ENCODE measurements at regions not wholly inside any gene's neighbourhood (a gene's known extent, or its start where the extent isn't known, plus 50 kb on each side); places are given as distances from the start of the nearest gene placed in this dataset.

GRCh38 chr4:1553365-1553764, 130.7 kb downstream of the FAM53A start:
- H3K27me3 ChIP-seq (ENCODE audit: insufficient read depth, poor library complexity, severe bottlenecking) = peaks cover 12% of the 10 kb centered on the region
- TF ChIP-seq SPI1 (IDR thresholded peaks at IDR 0.05; ENCODE audit: borderline replicate concordance, low read depth) (no peak), POLR2AphosphoS5 (IDR thresholded peaks at IDR 0.05; ENCODE audit: low read depth) (no peak), GABPA (IDR thresholded peaks at IDR 0.05; ENCODE audit: low read depth) (no peak)
- TF ChIP-seq, protein P1, sequence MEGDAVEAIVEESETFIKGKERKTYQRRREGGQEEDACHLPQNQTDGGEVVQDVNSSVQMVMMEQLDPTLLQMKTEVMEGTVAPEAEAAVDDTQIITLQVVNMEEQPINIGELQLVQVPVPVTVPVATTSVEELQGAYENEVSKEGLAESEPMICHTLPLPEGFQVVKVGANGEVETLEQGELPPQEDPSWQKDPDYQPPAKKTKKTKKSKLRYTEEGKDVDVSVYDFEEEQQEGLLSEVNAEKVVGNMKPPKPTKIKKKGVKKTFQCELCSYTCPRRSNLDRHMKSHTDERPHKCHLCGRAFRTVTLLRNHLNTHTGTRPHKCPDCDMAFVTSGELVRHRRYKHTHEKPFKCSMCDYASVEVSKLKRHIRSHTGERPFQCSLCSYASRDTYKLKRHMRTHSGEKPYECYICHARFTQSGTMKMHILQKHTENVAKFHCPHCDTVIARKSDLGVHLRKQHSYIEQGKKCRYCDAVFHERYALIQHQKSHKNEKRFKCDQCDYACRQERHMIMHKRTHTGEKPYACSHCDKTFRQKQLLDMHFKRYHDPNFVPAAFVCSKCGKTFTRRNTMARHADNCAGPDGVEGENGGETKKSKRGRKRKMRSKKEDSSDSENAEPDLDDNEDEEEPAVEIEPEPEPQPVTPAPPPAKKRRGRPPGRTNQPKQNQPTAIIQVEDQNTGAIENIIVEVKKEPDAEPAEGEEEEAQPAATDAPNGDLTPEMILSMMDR (IDR thresholded peaks at IDR 0.05; ENCODE audit: insufficient read depth, low read length) = no peak
- TF ChIP-seq, protein P2, sequence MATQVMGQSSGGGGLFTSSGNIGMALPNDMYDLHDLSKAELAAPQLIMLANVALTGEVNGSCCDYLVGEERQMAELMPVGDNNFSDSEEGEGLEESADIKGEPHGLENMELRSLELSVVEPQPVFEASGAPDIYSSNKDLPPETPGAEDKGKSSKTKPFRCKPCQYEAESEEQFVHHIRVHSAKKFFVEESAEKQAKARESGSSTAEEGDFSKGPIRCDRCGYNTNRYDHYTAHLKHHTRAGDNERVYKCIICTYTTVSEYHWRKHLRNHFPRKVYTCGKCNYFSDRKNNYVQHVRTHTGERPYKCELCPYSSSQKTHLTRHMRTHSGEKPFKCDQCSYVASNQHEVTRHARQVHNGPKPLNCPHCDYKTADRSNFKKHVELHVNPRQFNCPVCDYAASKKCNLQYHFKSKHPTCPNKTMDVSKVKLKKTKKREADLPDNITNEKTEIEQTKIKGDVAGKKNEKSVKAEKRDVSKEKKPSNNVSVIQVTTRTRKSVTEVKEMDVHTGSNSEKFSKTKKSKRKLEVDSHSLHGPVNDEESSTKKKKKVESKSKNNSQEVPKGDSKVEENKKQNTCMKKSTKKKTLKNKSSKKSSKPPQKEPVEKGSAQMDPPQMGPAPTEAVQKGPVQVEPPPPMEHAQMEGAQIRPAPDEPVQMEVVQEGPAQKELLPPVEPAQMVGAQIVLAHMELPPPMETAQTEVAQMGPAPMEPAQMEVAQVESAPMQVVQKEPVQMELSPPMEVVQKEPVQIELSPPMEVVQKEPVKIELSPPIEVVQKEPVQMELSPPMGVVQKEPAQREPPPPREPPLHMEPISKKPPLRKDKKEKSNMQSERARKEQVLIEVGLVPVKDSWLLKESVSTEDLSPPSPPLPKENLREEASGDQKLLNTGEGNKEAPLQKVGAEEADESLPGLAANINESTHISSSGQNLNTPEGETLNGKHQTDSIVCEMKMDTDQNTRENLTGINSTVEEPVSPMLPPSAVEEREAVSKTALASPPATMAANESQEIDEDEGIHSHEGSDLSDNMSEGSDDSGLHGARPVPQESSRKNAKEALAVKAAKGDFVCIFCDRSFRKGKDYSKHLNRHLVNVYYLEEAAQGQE (IDR thresholded peaks at IDR 0.05; ENCODE audit: insufficient replicate concordance, low read depth) = no peak
- no peak overlapping the region for H3K4me3 ChIP-seq (replicated peaks; ENCODE audit: insufficient read depth, low read length)
- DNase-seq (ENCODE audit: low read depth in 1 of 2, low spot score in 1 of 2) = no peak
- H3K27ac ChIP-seq (replicated peaks) = no peak overlapping the region

DNA sequence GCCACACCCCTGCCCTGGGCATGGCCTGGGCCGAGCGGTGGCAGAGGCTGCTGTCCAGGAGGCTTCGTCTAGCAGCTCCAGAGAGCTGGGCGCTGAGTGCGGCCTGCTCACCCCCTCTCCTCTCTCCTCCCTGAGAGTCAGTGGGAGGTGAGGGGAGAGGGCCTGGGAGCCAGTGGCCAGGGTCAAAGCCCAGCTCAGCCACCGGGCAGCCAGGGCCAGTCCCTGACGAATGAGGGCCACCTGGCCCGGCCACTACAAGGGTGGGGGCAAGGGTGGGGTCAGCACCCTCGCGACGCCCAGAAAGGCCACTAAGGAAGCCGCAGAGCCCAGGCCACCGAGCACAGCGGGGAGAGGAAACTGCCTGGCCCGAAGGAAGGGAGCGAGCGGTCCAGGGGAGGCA, 131.7 kb downstream of the FAM53A start:
- H3K27me3 ChIP-seq (ENCODE audit: insufficient read depth, poor library complexity, severe bottlenecking) = peaks cover 12% of the 10 kb centered on the region
- no peak for DNase-seq (ENCODE audit: low read depth in 1 of 2, low spot score in 1 of 2)
- no peak overlapping the region for H3K27ac ChIP-seq (replicated peaks)
- TF ChIP-seq, protein P2 (IDR thresholded peaks at IDR 0.05; ENCODE audit: insufficient replicate concordance, low read depth) = no peak
- TF ChIP-seq SPI1 (IDR thresholded peaks at IDR 0.05; ENCODE audit: borderline replicate concordance, low read depth) (no peak), GABPA (IDR thresholded peaks at IDR 0.05; ENCODE audit: low read depth) (no peak)
- TF ChIP-seq, protein P1 (IDR thresholded peaks at IDR 0.05; ENCODE audit: insufficient read depth, low read length) = no peak
- no peak overlapping the region for H3K4me3 ChIP-seq (replicated peaks; ENCODE audit: insufficient read depth, low read length)

- Histone ChIP-seq H3K27ac (replicated peaks) (no peak overlapping the region), H3K4me3 (replicated peaks; ENCODE audit: insufficient read depth, low read length) (no peak overlapping the region), H3K27me3 (ENCODE audit: insufficient read depth, poor library complexity, severe bottlenecking) (peaks cover 2% of the 10 kb centered on the region)
- TF ChIP-seq, protein P2 (IDR thresholded peaks at IDR 0.05; ENCODE audit: insufficient replicate concordance, low read depth) = no peak
- DNase-seq (ENCODE audit: low read depth in 1 of 2, low spot score in 1 of 2) = no peak
Observed at GRCh38 chr4:1551211-1551610, 132.9 kb downstream of the FAM53A start.
